Fibroblast of the conjunctiva (primary cell): ENCODE measurements at regions not wholly inside any gene's neighbourhood (a gene's known extent, or its start where the extent isn't known, plus 50 kb on each side); places are given as distances from the start of the nearest gene placed in this dataset.
A peak's percentile ranks its signal among the peaks of the same experiment; 100 is the strongest.
"Not testable (repeated sequence)": the region's sequence is repeated elsewhere in the genome, so short reads cannot be mapped to it uniquely, and the experiment has no call there.

Experiments used
- DNase-seq: peaks from one replicate; pipeline ENCODE4 v3.0.0-alpha.2; 2010; ENCODE audit warnings: low read depth

- no peak for DNase-seq
These were observed 118.7 kb upstream of the SLCO6A1 start for GRCh38 chr5:102617191-102618187.

DNA sequence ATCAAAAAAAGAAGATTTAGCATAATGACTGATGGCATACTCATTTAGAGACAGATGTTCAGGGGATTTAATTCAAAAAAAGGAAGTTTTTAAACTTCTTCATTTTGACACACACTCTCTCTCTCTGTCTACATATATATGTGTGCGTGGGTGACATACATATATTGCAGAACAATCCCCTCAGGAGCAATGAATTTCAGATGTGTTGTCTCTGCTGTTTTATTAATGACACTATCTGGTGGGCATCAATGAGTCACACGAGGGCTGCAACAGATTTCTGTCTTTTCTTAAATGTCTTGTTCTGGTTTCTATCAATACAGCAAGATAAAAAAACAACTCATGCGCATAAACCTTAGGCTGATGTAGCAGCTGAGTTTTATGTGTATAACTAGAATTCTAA, 123.5 kb upstream of the SLCO6A1 start:
- no peak for DNase-seq

- DNase-seq: no peak
These were observed 124.7 kb upstream of the SLCO6A1 start for GRCh38 chr5:102623329-102624065.

DNA sequence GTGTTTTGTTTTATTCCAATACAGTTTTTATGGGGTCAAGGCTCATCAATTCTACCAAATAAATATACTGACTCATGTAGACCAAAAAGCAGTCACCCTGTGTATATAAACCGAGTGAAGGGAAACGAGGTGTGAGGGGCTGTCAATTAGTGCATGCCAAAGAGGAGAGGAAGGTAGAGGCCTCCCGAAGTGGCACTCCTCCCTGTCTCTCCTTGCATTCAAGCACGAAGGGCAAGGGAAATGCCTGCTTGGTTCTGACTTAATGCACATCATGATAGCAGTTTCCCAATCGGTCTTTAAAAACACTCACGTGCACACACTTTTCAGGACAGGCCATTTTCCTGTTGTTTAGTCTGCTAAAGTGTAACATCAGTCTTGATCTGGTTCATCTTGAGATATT, 125.6 kb upstream of the SLCO6A1 start:
- no peak for DNase-seq

GRCh38 chr5:102625468-102625867, 126.7 kb upstream of the SLCO6A1 start:
- no peak for DNase-seq

DNA sequence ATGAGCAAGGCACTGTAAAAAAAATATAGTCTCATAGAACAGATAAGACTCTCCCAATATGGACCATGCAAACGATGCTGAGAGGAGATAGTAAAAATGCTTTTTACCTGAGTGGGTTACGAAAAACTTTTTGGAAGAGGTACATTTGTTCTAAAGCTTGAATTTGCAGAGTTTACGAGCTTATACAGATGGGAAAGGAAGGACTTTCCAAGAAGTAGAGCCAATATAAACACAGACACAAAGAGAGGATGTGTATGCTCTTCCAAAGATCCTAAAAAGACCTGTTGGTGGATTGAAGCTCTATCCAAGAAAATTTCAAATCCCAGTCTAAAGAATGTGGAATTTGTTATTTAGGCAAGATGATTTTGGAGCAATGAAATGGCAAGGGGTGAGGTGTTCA, 127.1 kb upstream of the SLCO6A1 start:
- no peak for DNase-seq

DNA sequence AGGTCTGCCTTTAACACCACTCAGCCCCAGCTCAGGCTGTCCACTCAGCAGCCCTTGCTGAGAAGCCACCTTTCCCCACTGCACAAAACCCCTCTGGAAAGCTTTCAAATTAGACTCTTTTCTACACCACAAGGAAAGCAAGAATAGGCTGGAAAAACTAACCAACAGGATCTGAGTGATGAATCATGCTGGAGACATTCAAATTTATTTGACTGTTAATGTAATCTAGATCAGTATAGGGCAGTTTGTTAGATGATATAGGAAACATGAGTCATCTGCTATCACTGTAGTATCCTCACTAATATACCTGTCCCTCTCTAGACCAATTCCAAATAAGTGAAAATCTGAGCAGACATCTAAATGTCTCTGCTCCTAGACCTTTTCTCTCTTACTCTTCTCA, 127.8 kb upstream of the PAM start:
- DNase-seq: no peak

DNA sequence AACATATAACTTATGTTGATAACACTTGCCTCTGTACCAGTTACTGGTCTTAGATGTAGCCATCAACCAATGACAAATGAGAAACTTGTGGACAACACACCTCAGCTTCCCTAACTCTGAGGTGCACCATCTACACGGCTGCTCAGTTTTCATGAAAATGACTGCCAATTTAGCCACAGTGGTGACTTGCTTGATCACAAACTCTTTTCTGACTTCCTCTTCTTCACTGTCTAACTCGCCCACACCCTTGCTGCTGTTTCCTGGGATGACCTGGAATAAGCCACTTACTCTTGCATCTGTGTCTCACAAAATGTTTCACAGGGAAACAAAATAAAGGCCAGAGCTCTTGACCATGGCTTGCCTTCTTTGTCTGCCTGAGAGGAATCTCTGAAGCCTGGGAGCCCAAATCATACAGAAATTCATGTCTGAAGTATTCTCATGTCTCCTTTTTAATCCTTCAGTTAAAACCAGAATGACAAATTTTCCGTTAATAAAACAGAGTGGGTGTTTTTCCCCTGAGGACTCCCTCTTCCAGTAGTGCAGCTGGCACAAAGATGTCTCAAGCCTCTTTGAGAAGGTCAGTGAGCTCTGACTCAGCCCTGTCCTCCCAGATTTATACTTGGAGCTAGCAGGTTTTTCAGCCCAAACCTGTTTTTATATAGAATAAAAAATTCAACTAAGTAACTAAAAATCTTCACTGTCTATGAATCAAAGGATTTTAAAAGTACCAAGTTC, 126.5 kb upstream of the PAM start:
- DNase-seq: peak; percentile 8

GRCh38 chr5:102629827-102630605, 125.1 kb upstream of the PAM start:
- DNase-seq: no peak

GRCh38 chr5:102635399-102635798, 119.7 kb upstream of the PAM start:
- DNase-seq: not testable (repeated sequence)

DNA sequence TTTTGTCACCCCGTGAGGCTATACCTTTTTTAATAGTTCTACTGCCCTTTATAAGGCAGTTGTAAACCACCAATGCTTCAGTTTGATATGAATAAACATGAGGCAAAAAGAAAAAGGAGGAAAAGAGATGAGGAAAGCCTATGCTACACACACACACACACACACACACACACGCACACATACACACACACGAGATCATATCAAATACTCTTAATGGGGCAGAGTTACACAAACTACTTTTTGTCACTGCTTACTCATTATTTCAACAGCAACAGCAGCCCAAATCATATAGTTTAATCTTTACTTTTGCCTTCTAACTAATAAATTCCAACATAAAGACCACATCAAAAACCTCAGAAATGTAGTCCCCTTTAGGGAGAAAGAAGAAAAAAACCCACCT, 116.8 kb upstream of the PAM start:
- no peak for DNase-seq

DNA sequence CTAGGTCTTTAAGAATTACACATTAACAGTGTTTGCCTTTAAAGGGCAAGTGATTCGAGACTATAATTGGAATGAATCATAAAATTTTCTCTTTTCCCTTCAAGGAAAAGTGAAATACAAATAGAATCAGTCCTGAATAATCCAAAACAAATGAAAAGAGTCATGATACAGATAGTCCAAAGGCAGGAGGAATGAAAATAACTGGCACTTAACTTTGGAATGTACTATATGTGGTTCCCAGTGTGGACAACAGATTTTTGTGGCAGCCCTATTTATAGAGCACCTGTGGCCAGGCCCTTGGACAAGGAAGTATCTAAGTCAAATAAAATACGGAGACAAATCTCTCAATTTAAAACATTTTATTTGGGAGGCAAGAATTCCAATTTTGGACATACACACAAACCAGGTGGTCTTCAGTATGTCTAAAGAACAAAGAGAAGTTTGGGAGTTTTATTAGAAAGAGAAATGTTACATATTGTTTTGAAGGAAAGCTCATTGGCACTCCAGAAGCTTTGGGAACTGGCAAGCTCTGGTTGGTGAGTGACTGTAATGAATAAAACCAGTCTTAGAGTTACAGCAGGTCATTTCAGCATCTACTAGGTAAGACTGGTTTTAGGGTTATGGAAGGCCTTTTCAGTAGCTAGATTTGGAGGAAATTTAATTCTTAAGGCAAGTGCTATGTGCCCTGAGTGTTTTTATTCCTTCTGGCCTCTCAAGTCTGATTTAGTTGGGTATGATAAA, 116.0 kb upstream of the PAM start:
- no peak for DNase-seq

GRCh38 chr5:102649731-102650130, 105.4 kb upstream of the PAM start:
- DNase-seq: no peak

DNA sequence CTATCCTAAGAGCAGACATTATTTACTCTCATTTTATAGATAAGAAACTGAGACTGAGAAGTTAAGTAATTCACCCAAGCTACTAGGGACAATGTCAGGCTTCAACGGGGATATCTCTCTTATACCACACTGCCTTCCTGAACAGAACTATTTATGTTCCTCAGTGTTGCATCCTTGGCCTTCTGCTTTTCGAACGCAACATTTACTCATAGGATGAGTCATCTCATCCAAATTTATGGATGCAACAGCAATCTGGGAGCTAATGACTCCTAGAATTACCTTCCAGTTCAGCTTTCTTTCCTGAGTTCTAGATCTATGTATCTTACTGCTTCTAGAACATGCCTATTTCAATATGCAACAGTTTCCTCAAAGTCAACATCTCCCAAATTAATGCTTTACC, 103.6 kb upstream of the PAM start:
- no peak for DNase-seq

DNA sequence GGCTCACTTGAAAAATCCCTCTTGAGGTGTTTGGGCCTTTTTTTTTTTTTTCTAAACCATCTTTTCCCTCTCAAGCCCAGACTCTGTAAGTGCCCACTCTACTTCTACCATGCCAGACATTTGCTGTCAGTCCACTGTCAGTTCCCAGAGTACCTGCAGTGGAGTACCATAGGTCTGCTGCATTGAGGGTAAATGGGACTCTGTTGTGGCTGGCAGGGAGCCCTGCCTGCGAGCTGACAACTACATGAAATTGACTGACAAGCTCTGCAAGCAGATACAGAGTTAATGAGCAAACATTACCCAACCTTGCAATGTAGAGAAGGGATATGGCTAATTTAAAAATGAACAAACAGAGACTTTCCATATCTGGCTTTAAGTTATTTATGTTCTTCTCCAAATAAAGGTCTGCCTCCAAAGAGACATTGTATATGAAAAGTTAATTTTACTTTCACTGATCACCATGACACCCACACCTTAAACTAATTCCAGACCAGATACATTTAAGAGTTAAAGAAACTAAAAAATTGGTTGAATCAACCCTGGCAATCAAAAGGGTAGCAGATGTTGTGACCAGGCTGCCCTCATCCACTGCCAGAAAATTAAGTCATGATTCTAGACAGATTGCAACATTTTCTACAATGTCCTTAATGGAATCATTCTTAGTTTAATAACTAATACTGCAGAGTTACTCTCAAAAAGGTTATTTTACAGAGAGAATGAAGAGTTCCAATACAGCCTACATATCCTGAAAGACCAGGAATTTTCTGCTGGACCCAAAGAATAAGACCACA, 100.4 kb upstream of the PAM start:
- peak; percentile 9 for DNase-seq

- no peak for DNase-seq
These were observed 96.0 kb upstream of the PAM start for GRCh38 chr5:102659151-102659550.

DNA sequence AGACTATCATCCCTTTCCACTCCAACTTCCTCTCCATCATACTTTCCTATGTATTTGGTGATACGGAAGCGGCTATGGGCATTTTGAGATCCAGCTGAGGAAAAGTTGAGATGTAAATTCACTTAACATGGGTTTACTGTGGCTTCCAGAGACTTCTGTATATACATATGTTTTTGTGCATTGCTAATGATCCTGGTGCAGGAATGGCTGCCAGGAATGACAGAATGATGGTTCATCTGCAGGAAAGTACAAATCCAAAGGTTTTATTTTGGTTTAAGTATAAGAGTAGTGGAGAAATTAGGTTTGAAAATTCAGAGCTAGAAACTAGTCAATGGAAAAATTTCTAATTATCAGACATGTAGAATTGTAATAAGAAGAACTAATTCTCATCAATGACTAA, 95.0 kb upstream of the PAM start:
- no peak for DNase-seq

- DNase-seq: no peak
These were observed 91.2 kb upstream of the PAM start for GRCh38 chr5:102663749-102664530.

DNA sequence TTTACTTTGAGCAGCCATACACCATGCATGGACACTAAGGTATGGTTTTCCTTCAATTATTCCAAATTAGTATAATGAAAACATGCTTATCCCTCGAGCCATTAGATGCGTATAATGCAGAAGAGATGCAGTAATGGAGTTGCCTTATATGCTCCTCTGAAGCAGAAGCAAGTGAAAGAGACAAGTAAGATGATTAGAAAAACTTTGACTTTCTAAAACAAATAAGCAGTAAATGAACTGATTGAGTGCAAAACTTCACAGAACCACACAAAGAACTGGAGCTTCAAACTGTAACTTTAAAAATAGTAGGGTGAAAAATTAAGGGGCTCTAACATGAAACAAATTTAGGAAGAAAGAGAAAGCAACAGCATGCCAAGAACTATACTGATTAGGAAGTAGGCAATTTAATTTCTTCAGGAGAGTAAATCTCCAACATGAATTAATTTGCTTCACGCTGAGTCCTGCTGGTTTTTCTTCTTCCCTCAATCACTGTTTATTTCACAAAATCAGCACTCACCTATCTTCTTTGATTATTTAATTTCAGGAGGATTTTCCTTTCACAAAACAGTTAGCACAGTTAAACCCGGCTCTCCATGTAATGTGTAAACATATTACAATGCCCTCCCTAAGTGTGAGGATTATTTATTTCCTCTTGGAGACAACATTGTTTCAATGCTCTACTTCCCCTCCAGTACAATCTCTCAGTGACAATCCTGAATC, 90.3 kb upstream of the PAM start:
- DNase-seq: no peak
